ENCODE measurements at regions not wholly inside any gene's neighbourhood (a gene's known extent, or its start where the extent isn't known, plus 50 kb on each side); places are given as distances from the start of the nearest gene placed in this dataset.
"Not testable (repeated sequence)": the region's sequence is repeated elsewhere in the genome, so short reads cannot be mapped to it uniquely, and the experiment has no call there.

- no peak for DNase-seq (ENCODE audit: low read depth)
- peak; percentile 49 for TF ChIP-seq CTCF (IDR thresholded peaks at IDR 0.05; ENCODE audit: control insufficient read depth, insufficient read depth, low read depth, low read length, missing control alignments)
- no peak overlapping the region for H3K4me3 ChIP-seq (ENCODE audit: control insufficient read depth, low read depth, low read length)
Measured at GRCh38 chr10:63976538-63976937, 455.3 kb downstream of the REEP3 start.

- TF ChIP-seq CTCF (IDR thresholded peaks at IDR 0.05; ENCODE audit: control insufficient read depth, insufficient read depth, low read depth, low read length, missing control alignments), result peak; percentile 59
- H3K4me3 ChIP-seq (ENCODE audit: control insufficient read depth, low read depth, low read length), result no peak overlapping the region
- no peak for DNase-seq (ENCODE audit: low read depth)
Measured at GRCh38 chr10:63977329-63977923, 456.2 kb downstream of the REEP3 start.

GRCh38 chr10:63980870-63981269 is 459.7 kb downstream of the REEP3 start:
- H3K4me3 ChIP-seq (ENCODE audit: control insufficient read depth, low read depth, low read length); DNase-seq (ENCODE audit: low read depth): not testable (repeated sequence)

DNA sequence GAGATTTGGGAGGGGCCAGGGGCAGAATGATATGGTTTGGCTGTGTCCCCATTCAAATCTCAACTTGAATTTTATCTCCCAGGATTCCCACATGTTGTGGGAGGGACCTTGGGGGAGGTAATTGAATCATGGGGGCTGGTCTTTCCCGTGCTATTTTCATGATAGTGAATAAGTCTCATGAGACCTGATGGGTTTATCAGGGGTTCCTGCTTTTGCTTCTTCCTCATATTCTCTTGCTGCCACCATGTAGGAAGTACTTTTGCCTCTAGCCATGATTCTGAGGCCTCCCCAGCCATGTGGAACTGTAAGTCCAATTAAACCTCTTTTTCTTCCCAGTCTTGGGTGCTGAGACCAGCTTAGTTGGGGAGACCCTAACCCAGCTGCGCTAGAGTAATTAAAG is 462.9 kb downstream of the REEP3 start:
- not testable (repeated sequence) for DNase-seq (ENCODE audit: low read depth); H3K4me3 ChIP-seq (ENCODE audit: control insufficient read depth, low read depth, low read length)

DNA sequence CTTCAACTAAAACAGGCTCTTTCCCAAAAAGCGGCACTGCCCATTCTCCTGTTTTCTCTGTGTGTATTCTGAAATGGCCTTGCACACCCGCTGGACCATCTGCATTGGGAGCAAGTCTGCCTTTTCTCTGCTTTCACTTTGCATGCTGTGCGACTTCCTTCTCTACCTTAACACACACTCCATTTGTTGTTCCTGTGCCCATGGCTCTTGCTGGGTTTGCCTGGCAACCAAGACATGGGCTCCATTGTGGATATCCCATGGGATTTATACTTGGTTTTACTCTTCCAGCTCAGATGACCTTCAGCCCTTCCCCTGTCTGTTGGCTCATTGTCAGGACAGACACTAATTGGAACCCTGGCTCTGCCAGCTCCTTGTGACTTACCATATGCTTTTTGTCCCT is 465.3 kb downstream of the REEP3 start:
- H3K4me3 ChIP-seq (ENCODE audit: control insufficient read depth, low read depth, low read length), result no peak overlapping the region
- no peak for DNase-seq (ENCODE audit: low read depth)
- no peak for TF ChIP-seq CTCF (IDR thresholded peaks at IDR 0.05; ENCODE audit: control insufficient read depth, insufficient read depth, low read depth, low read length, missing control alignments)

DNA sequence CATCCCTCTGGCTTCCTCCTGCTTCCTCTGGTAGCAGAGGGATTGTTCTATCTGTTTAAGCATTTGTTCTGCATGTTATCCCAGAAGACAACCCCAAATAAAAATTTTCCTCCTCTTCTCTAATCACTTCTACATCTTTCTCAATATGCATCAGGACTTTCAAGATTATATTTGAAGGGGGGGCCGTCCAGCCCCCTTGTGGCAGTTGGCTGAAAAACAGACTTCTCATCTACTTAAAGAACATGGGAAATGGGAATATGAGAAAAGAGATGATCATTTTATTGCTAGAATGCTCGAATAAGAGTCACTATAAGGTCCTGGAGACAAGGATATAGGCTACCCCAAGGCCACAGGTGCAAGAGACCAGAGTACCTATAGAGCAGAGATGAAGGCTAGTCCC is 466.0 kb downstream of the REEP3 start:
- TF ChIP-seq CTCF (IDR thresholded peaks at IDR 0.05; ENCODE audit: control insufficient read depth, insufficient read depth, low read depth, low read length, missing control alignments), result no peak
- no peak for DNase-seq (ENCODE audit: low read depth)
- H3K4me3 ChIP-seq (ENCODE audit: control insufficient read depth, low read depth, low read length), result no peak overlapping the region

DNA sequence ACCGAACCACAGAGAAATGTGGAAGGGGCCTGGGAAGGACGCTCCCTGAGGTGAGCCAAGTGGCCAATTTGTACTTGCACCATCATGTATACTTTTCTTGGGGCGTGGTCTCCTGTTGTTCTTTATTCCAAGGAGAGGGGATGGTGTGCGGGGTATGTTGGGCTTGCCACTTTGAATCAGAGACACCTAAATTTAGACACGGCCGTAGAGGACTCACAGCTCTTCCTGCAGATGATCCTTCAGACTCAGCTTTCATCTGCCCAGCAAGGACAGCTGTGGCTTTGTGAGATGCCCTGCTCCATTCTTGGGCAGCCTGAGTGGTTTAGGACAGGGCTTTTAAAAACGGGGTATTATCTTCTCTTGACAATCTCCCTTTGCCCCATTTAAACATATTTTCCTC is 473.2 kb downstream of the REEP3 start:
- no peak for DNase-seq (ENCODE audit: low read depth)
- TF ChIP-seq CTCF (IDR thresholded peaks at IDR 0.05; ENCODE audit: control insufficient read depth, insufficient read depth, low read depth, low read length, missing control alignments), result no peak
- no peak overlapping the region for H3K4me3 ChIP-seq (ENCODE audit: control insufficient read depth, low read depth, low read length)

GRCh38 chr10:64007157-64007556 is 486.0 kb downstream of the REEP3 start:
- DNase-seq (ENCODE audit: low read depth), result no peak
- no peak for TF ChIP-seq CTCF (IDR thresholded peaks at IDR 0.05; ENCODE audit: control insufficient read depth, insufficient read depth, low read depth, low read length, missing control alignments)
- H3K4me3 ChIP-seq (ENCODE audit: control insufficient read depth, low read depth, low read length), result no peak overlapping the region

Data from AG09309 (cell line).